ENCODE measurements at regions not wholly inside any gene's neighbourhood (a gene's known extent, or its start where the extent isn't known, plus 50 kb on each side); places are given as distances from the start of the nearest gene placed in this dataset.
A peak's percentile ranks its signal among the peaks of the same experiment; 100 is the strongest.
"Not testable (repeated sequence)": the region's sequence is repeated elsewhere in the genome, so short reads cannot be mapped to it uniquely, and the experiment has no call there.

DNA sequence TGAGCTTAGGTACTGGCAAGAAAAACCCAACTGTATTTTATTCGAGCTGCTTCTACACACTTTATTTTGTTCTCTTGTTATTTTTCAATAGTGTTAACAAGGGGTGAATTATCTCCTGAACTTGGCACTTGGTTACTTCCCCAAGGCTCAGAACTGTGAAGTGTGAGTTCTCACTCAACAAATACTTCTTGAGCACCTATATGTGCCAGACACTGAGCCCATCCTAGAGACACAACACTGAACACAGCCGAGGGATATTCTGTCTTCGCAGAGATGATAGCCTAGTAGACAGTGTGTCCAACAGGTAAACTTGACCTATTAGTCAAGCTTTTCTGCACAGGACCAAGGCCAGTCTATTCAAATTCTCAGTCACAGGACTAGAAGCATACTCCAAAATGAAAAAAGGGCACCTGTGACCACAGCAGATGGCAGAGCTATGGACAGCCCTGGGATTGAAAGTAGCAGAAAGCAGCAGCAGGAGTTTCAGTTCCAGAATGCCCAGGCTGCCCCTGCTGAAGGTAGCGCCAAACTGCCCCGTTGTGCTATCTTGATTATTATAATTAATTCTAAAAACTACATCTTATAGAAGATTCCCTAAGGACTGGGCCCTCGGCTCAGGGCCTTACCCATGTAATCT is 77.8 kb upstream of the TAB2 start:
- no peak for DNase-seq (ENCODE audit: low read depth)

DNA sequence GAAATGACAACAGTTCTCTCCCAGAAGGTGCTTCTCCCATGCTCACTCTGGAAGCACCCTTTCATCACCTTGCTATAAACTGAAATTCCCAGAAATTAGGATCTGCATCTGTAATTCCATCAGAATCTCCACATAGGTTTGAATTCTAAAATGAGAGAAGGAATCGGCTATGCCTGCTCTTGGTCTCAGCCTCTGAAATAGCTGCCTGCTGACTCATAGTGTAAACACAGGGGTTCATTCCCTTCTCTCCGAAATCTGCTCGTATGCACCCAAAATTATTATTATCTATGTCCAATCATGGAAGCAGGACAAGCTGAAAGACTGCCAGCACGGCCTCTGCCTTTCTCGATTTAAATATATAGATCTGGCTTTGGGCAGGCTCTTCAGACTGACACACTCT is 74.6 kb upstream of the TAB2 start:
- DNase-seq (ENCODE audit: low read depth), result no peak

DNA sequence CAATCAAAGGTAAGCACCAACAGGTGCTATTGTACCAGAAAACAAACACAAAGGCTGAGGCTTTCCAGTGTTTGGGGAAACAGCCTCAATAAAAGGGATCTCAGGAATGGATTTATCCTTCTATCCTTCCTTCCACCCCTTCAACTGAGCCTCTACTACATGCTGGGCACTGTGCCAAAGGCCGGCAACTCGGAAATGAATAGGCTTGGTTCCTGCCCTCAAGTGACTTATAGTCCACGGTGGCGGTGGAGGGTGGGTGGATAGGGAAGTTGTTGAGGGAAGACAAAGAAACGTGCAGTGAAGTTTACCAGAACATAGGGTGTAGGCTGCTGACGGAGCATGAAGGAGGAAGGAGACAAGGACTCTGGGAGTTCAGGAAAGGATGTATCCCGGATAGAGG is 73.4 kb upstream of the TAB2 start:
- no peak for DNase-seq (ENCODE audit: low read depth)

DNA sequence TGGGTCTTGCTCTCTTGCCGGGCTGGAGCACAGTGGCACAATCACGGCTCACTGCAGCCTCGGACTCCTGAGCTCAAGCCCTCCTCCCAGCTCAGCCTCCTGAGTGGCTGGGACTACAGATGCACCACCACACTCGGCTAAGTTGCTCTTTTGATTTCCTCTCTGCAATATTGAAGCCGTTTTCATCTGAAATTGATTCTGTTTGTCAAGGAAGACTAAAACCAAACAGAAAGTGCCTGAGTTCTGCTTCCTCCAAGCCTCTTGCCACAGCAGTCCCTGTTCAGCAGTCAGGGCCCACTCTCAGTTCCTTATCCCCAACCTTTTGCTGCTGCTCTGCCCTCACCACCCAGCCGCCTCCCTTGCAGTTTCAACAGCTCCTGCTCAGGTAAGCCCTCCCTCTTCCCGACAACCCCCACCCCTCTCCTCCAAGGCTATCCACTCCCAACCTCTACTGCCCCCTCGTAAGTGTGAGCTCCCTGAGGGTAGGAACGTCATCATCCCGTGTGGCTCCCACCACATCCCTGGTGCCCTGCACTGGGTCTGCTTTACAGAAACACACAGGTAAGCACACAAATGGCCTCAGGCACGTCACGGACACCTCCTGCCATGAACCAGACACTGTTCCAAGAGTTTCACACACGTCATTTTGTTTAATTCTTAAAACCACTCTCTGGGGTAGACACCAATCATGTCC is 70.7 kb upstream of the TAB2 start:
- no peak for DNase-seq (ENCODE audit: low read depth)

DNA sequence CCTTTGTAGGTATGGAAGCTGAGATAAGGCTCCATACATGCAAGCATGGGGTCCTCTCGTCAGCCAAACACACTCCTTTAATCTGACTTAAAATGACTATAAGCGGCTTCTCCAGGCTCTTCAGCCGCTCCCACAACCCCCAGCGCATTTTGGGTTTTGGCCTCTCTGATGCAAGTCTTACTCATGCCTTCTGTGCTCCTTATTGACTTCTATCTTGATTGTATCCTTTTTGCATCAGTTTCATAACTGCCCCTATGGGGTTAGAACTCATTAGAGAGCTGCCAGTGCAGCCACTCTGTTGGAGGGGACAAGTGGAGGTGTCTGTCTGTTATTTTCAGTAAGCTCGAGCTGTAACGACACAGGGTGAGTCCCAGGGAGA is 70.1 kb upstream of the TAB2 start:
- no peak for DNase-seq (ENCODE audit: low read depth)

DNA sequence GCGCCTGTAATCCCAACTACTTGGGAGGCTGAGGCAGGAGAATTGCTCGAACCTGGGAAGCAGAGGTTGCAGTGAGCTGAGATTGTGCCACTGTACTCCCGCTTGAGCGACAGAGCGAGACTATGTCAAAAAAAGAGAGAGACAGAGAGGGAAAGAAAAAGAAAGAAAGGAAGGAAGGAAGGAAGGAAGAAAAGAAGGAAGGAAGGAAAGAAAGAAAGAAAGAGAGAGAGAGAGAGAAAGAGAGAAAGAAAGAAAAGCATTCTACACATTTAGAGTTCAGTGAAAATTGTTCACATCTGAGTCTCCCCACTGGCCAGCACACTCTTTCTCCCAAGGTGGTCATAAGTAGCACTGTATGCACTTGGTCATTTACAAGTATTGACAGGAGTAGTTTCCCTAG is 69.2 kb upstream of the TAB2 start:
- DNase-seq (ENCODE audit: low read depth), result not testable (repeated sequence)

DNA sequence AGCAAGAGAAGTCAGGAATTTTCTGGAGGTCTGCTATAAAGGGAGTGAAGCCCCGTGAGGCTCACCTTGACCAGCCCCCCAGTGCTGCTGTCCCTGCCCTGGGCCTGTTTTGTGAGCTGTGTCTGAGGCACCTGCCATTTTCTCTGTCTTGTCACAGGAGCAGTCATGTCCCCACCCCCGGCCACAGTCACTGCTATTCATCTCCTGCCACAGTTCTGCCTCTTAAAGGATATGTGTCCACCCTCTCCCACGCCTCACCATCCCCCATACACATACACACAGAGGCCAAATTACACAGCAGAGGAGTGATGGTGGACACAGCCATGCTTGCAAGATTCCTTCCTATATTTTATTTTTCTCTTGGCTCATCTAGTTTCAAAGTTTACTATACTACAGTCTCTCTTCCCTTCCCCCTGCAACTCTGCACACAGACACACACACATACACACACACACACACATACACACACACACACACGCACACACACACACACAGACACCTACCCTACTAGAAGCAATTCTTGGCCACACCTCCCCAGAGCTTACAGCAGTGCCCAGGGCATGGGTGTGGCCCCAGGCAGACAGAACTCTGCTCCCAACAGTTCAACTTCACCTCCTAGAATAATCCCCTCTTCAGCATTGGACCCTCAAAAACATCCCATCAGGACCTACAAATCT is 68.7 kb upstream of the TAB2 start:
- no peak for DNase-seq (ENCODE audit: low read depth)

DNA sequence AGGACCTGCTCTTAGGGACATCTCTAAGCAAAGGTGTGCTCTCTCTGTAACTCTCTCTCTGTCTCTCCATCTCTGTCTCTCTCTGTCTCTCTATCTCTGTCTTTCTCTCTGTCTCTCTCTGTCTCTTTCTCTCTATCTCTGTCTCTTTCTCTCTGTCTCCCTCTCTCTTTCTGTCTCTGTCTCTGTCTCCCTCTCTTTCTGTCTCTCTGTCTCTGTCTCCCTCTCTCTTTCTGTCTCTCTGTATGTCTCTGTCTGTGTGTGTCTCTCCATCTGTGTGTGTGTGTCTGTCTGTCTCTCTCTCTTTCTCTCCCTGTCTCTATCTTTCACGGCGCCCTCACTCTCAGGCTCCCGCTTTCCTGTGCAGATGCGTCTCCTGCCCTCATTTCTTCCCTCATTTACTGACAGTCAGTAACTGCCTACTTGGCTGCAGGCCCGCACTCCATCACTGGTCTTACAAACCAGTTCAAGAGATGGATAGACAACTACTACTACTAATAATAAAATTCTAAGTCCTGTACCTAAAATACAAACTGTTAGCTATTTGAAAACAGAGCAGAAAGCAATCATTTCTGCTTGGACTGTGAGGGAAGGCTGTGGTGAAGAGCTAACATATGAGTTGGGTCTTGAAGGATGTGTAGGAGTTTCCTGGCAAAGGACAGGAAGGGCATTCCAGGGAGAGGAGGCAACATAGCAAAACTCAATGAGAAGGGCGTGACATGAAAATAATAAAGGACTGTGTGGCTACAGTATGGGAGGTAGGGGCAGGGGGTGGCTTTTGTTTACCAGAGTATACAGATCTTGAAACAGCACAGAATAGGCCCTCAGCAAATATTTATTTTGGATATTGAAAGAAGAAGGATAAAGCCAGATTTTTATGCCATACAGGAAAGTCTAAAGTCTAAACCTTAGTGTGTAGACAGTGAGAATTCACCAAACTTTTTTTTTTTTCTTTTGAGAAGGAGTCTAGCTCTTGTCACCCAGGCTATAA is 67.8 kb upstream of the TAB2 start:
- no peak for DNase-seq (ENCODE audit: low read depth)

DNA sequence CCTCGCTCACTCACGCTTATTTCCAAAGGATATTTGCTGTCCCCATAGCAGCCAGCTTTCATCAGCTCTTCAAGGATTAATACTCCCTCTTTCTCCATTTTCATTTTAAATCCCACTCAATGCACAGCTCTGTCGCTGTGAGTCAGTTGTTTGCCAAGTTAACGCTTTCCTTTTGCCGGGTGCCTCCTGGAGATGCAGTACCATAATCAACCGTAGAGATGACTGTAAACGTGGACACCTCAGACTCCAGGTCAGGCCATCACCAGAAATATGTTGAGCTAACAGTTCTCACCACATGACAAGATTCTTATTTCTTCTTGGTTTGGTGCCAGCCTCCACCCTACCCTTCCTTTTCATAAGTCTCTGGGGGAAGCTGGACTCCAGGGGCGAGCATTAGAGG is 66.6 kb upstream of the TAB2 start:
- DNase-seq (ENCODE audit: low read depth), result no peak

DNA sequence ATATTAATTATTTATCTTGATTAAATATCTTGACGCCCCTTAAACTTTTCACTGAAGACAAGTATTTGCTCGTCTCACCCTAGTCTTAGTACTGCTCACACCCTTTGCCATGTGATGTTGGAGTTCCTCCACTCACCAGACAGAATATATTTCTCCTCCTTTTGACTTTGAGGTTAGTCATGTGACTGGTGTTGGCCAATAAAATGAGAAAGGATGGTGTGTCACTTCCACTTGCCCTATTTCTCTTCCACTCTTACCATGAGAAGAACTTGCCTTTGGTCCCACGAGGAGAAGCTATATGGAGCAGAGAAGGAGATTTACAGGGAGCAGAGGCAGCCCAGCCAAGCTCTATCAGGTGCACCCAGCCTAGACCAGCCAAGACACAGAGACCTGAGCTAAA is 64.9 kb upstream of the TAB2 start:
- no peak for DNase-seq (ENCODE audit: low read depth)

DNA sequence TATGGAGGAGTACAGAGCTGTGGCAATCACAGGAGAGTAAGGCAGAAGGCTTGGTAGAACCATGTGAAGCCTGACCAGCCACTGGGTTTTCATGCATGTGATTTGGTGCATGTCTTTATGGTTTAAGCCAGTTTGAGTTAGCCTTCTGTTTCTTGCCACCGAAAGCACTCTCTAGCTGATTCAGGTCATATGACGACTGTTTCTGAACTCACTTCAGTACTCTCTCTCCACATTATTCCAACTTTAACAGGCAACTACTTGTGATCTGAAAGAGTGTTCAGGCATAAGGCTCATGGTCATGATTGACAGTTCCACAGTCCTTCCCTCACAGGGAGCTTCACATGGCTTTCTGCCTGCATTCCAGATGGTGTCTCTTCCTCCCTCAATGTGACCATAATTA is 63.3 kb upstream of the TAB2 start:
- DNase-seq (ENCODE audit: low read depth), result no peak

DNA sequence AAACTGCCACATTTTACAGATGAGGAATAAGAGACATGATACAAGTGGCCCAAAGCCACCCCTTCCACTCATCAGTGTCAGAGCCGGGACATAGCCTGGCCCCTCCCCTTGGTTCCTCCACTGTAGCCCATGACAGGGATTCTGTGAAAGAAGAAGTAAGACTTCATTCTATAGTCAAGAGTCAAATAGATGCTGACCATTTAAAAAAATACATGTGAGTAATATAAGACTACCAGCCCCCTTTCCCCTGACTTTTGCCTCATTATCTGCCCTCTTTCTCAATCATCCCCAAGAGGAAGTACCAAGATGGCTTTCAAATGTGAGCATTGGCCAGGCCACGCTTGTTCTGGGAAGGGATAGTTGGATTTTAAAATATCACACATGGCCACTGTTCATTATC is 57.8 kb upstream of the TAB2 start:
- no peak for DNase-seq (ENCODE audit: low read depth)

DNA sequence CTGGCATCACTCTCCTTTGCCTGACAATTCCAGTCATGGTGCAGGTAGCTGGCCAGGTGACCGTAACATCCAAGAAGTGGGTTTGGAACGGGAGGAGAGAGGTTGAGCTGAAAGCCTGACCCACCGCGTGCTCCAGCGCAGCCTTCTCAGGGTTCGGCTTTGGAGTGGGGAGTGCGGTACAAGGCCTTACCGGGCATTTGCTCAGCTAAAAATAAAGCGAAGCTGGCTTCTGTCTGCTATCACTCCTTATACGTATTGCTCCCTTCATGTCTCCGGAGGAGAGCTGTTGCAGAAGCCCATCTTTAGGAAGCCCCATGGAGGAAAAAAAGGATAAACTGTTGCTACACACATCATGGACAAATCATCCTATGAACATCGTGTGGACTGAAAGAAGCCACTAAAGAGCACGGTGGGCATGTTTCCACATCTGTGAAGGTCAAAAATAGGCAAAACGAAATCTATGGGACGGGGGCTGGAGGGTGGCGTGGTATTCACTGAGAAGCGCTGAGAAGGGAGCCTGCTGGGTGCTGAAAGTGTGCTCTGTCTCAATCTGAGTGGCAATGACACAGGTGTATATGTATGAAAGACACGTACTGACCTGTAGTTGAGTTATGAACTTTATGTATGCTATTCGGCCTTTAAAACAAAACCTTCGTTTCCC is 57.2 kb upstream of the TAB2 start:
- DNase-seq (ENCODE audit: low read depth), result no peak

DNA sequence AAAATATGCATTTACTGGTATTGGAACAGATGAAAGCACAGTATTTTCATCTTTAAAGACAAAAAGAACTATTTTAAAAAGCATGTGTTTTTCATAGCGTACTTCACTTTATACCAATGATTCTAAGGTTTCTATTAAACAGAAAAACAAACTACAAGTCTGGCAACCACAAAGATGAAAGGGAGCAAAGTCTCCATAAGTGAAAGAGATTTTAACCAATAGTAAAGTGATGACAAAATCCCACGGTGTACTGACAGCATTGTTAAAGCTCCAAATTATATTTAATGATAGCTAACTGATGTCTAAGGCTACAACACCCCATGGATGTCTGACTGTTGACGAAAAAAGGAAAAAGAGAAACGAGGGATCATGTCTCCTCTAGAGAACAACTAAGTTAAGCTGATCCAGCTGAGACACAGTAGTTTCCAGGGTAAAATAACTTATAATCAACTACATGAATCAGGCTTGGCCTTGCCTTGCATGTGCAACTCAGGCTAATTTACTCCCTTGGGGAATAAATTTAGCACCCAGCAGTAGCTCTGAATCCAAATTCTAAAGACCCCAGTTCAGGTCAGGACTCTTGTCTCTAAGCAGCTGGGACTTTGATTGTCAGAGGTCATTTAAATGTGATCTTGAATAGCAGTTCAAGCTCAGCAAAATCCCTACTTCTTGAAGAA is 56.0 kb upstream of the TAB2 start:
- no peak for DNase-seq (ENCODE audit: low read depth)

DNA sequence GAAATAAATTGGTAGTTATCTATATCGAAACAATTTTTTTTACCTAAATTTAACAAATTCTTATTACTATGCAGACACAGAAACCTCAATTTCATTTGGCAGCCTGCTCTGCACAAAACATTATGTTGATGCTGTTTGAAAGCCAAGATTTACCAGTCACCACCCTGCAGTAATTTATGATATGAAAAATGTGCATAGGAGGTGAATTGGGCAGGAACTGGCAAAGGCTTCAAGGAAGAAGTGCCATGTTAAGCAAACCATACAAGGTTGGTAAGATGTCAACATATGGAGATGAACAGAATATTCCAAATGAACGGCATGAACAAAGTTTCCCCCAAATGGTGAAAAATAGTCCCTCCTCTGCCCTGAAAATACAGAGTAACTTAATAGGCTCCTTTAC is 54.2 kb upstream of the TAB2 start:
- DNase-seq (ENCODE audit: low read depth), result no peak

DNA sequence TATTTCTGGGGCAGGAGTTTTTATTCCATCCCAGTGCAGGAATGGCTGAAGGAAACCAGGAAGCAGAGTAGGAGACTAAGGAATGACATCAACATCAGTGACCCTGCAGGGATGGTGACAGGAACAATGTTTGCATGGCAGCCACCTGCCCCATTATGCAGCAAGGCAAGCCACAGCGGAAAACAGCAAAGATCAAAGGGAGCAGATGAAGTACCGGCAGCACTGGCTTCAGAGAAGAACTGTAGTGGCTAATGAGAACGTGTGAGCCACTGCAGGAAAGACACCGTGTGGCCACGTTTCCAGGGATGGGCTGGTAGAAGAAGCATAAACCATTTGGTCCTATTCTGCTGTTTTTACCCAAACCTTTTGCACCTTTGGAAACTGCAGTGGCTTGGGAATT is 52.9 kb upstream of the TAB2 start:
- DNase-seq (ENCODE audit: low read depth), result peak; percentile 45

DNA sequence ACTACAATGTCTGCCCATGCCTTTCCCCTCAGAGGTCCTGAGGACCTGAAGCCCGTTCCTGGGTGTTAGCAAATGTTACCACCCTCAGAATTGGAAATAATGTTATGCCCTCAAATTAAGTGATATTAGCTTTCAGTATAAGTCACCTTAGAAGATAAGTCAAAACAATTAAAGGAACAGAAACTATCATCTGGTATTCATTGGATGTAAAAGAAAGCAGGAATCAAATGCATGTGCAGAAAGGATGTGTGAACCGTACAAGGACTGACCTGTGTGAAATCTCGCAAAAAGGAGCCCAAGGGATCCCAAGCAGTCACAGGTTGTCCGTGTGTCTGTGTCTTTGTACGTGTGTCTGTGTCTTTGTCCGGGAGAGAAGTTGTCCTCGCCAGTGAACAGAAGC is 51.6 kb upstream of the TAB2 start:
- no peak for DNase-seq (ENCODE audit: low read depth)

DNA sequence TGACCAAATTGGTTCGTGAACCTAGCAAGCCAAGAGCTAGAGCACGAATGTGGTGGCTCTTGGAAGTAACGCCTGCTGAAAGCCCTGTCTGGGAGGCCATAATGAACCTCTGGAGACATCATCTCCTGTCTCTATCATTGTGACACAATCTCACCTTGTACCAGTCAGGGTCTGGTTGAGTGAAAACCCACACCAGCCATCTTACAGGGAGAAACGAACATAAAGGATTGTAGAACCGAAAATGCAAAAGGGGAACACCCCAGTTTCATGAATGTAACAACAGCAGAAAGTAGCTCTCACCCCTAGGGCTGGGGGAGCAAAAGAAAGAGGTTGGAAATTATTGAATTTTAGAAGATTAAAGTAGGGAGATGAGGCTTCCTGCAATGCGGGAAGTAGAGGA is 50.9 kb upstream of the TAB2 start:
- no peak for DNase-seq (ENCODE audit: low read depth)

DNA sequence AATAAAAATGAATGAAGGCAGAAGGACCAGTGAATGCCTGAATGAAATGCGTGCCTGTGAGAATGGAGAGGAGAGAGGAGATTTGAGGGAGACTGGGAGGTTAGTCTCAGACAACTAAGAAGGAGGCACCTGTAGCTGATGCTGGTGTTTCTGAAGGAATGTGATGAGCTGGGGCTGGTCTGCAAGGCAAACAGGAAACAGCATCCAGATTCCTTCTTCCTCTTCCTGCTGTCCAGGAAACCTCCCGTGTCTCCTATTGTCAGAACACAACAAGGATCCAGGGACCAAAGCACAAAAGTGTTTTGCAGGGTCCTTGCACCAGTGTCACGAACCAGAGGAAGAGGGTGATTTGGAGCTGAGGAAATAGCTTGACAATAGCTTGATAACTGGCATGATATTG is 50.4 kb upstream of the TAB2 start:
- no peak for DNase-seq (ENCODE audit: low read depth)

DNA sequence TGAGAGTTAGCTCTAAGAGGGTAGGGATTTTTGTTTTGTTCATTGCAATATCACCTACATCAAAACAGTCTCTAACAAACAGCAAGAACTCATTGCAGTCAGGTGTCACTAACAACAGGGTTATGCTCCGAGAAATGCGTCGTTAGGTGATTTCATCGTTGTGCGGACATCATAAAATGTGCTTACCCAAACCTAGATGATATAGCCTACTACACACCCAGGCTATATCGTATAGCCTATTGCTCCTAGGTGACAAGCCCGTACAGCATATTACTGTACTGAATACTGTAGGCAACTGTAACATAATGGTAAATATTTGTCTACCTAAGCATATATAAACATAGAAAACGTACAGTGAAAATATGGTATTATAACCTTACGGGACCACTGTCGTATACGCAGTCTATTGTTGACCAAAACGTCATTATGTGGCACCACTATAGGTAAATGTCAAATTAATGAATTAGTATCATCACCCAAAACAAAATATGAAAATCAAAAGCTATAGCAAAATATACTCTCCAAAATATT is 49.9 kb upstream of the TAB2 start:
- no peak for DNase-seq (ENCODE audit: low read depth)

All from T follicular helper cell (primary cell).